Limb (tissue), 2 donors: ENCODE measurements at regions not wholly inside any gene's neighbourhood (a gene's known extent, or its start where the extent isn't known, plus 50 kb on each side); places are given as distances from the start of the nearest gene placed in this dataset.

ENCODE experiments used
- DNase-seq, 2 donors: peaks; one replicate each; pipeline ENCODE4 v3.0.0-alpha.2; 2016; ENCODE audit errors: extremely low spot score in 2 of 2

DNA sequence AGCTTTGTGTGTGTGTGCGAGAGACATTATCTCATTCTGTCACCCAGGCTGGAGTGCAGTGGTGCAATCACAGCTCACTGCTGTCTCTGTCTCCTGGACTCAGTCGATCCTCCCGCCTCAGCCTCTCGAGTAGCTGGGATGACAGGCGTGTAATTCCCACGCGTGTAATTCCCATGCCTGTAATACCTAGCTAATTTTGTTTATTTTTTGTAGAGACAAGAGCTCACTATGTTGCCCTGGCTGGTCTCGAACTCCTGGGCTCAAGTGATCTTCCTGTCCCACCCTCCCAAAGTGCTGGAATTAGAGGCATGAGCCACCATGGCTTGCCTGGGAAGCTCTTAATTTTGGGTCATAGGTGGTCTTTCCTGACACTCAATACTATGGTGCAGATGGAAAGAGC, 205.3 kb upstream of the TNRC6C start:
- DNase-seq: no peak

DNA sequence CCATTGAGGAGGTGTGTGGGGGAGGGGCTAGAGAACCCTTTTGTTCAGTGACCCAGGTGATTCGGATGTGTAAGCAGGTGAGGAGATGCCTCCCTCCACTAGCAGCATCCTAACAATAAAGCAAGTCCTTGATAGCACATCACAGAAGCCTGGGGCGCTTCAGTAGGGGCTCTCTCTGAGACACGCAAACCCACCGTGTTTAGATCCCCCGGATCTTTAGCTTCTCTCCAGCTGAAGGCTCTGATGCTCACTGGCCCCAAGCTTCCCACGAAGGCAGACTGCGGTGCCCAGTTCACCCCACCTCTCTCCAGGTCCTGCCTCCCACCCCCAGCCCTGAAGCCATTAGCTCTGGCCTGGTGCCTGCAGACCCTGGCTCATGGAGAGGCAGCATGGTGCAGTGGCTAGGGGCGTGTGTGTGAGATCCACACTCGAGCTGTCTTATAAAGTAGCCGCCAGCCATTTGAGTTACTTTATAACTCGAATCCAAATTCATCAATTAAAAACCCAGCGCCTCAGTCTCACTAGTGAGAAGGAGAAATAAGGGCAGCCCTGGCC, 204.7 kb upstream of the TNRC6C start:
- DNase-seq: no peak

DNA sequence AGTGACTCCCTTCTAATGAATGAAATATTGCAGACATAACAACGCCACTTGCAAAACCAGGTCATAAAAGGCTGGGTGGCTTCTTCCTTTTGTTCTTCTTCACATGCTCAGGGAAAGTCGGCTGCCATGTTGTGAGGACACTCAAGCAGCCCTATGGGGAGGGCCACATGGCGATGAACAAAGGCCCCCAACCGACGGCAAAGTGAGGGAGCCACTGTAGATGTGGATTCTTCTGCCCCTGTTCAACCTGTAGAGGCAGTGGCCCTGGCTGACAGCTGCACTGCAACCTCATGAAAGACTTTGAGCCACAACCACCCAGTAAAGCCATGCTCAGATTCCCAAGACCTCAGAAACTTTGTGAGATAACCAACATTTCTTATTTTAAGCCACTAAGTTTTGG, 203.5 kb upstream of the TNRC6C start:
- no peak for DNase-seq

DNA sequence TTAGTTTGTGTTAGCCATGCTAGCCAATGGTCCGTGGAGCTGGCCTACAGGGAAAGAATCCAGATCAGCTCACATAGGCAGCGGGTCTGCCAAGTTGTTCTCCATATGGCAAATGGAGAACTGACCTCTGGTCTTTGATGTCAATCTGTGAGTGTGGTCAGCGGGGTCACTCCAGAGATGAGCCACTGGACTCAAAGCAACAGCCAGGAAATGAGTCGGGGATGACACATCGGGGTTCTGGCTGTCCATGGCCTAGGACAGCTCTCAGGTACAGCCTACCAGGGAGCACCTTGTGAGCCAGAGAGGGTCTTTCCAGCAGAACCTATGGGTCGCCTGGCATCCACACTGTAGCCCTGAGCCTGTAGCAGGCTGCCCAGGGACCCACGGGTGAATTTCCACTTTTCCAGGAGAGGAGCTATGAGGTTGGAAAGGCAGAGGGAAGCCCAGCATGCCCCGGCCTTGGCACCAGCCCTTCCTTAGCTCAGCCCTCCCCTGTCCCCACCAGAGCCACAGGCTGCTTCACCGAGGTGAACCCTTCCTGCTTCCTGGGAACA, 203.0 kb upstream of the TNRC6C start:
- DNase-seq: no peak

DNA sequence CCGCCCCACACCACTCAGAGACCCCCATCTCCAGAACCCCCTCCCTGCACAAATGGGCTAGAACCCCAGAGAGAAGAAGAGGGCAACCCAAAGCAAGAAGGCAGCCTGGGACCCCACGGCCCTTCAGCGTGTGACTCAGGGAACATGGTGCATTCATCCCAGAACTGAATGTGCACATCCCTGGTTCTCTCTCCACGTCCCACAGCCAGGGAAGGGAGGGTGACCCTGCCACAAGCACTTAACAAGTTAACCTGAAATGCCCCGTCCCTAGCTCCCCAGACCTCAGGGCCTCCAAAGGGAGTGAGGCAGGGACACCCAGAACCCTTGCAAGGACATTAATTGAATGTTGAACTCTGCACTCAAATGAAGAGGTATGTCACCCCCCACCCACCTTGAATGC, 202.5 kb upstream of the TNRC6C start:
- DNase-seq: no peak

DNA sequence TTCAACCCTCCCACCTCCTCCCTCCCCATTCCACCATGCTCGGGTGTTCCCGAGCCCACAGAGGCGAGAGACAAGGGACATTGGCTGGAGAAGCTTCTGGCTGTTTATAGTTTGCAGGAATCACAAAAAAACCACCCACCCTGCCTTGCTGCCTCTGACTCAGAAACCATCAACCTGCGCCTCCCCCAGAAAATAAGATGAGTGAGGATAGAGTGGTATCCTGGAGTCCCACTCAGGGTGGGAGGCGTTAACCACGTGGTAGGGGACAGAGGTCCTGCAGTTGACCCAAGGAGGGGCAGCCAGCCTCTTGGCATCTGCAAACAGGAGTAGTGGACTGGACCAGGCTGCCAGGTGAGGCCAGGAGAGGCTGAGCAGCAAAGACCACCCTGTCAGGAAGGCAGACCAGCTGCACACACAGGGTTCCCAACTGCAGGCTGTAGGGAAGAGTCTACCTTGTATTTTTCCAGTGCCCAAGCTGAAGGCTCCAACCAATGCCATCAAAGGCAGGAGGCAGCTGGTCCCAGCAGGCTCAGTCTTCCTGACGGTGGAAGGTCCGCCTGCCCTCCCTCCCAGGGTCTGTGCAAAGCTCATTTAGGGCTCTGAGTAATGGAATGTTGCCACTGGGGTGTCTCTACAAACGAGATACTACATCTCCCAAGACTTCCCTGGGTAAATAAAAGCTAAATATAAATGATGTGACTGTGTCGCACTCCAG, 201.5 kb upstream of the TNRC6C start:
- DNase-seq: no peak

DNA sequence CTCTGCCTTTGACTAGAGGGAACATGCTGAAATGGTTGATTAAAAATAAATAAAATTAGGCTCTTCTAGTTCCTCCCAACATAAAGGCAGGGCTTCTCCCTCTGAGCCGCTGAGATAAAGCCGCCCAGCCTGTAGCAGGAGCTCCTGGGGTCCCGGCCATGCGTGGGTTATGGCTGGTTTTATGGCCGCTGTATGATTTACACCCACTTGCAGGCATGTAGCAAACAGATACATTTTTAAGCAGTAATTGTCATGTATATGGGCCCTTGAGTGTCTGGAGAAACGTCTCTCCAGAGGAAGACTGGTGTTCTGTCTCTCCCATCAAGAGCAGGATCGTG, 201.0 kb upstream of the TNRC6C start:
- no peak for DNase-seq

DNA sequence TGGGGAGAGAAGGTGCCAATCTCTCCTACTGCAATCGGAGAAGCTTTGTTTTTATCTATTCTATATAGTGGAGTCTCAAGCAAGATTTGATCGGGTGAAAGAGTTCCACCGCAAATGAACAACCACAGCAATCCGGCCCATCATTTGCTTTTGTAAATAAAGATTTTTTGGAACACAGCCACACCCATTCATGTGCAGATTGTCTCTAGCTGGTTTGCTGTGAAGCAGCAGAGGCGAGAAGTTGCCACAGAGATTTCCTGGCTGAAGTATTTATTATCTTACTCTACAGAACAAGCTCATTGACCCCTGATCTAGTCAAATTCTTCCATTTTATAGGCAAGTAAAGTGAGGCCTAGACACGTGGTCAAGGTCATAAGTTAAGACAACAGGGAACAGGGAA, 195.5 kb upstream of the TNRC6C start:
- DNase-seq: no peak

DNA sequence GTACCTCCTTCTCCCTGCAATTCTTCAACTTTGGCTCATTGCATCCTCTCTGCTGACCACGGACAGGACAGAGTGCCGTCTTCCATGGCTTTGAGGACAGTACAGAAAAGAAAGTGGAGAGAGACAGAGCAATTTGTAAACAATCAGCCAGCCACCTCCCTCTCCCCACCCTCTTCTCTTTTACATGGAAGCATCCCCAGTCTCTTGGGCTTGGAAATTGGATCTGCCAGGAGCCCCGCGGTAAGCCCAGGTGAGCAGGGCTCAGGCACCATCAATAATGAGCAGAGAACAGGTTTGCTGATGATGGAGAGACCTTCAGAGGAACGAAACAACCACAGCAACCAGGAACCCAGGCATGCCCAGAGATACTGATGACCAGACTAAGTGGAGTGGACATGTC, 194.9 kb upstream of the TNRC6C start:
- DNase-seq: no peak

DNA sequence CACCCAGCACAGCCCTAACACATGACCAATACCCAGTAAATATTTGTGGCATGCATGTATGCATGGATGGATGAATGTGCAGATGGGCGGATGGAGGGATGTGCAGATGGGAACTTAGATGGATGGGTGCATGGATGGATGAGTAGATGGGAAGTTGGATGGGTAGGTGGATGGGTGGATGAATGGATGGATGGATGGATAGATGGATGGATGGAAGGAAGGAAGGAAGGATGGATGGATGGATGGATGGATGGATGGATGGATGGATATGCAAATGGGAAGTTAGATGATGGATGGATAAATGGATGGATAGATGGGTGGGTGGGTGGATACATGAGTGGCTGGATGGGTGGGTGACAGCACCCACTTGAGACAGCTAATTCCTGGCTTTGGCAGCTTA, 193.2 kb upstream of the TNRC6C start:
- DNase-seq: no peak

DNA sequence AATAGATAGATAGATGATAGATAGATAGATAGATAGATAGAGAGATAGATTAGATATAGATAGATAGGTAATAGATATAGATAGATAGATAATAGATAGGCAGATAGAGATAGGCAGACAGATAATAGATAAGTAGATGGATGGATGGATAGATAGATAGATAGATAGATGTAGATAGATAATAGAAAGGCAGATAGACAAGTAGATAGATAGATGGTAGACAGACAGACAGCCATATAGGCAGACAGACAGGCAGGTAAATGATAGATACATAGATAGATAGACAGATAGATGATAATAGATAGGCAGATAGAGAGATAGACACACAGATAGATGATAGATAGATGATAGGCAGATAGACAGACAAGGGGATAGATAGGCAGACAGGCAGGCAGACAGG, 191.4 kb upstream of the TNRC6C start:
- no peak for DNase-seq

DNA sequence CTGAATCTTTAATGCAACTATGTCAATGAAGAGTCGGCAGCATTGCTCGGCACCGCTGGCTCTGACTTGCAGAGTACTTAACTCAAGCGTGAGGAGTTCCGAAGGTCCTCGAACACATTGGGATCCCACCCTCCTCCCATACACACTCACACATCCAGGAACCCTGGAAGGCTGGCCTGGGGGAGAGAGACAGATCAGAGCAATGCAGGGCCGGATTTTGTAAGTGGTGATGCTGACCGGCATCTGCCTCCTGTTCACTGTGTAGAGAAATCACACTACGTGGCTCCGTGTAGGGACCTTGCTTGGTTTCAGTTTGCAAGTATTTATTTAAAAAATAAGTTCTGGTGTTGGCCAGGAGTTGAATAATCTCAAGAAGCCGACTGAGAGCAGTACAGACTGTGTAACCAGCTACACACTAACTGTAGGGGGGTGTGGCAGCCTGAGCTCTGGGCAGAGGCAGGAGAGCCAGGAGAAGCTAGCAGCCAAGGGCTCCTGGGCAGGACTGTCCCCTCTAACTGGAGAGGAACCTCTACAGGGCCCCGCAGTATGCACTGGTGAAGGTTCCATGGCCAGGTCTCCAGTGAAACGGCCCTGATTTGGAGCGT, 190.2 kb upstream of the TNRC6C start:
- DNase-seq: no peak

DNA sequence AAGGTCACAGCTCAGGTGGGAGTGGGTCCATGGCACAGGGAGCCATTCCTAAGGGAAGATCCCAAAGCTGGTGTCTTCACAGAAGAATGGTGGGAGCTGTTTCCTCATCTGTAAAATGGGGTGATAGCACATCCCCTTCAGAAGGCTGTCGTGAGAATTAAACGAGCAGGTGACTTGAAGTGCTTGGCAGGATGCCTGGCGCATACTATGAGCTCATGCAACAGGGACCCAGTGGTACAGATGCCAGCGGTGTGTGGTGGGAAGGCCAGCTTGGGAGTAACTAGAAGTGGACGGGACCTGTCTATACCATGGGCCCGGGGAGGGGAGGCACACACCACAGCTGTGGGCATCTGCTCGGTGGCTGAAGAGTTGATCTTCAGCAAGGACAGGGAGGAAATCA, 189.3 kb upstream of the TNRC6C start:
- DNase-seq: no peak

DNA sequence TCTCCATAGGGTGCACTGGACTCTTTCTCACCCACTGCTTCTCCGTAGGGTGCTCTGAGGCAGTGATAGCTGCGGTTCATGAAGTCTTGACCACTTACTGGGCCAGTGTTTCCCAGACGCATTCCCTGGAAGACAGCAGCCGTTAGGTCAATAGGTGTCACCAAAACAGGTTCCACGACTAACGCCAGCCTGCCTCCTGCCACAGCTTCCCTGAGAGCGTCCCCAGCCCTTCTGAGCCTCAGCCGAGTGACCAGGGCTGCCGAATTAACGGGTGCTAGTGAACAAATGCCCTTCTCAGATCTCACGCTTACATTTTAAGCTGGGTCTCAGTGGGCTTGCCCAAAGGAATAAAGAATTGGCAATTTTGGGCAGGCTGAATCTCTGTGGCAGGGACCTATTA, 188.7 kb upstream of the TNRC6C start:
- DNase-seq: no peak

DNA sequence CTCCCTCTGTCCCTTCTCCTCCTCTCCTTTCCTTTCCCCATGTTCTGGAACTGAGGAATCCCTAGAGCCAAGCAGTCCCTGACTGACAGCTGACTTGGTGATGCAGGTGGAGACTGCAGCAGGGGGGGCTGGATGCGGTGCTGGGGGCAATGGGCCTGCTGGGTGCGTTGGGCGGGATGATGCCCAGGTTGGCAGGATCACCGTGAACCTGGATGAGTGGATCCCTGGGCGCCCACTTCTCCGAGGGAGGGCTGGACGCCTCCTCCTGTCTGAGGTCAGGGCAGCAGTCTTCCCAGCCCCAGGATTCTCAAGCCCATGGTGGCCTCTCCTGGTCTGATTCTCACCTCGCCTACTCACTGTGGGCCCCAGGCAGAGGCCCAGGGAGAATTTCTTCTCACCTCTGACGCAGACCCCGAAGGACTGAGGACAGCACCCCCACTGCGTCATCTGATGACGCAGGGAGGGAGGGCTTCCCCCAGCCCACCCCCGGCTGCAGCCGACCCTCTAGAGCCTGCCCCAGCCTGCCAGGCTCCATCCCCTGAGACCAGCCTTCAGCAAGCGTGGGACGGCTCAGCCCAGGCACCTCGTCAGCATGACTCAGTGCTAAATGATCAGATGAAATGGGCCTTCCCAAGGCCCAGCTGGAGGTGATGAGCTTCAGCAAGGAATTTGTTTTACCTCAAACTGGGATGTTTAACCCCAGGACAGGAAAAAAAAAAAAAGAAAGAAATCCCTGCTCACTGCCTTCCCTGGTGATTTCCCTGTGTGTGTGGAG, 188.0 kb upstream of the TNRC6C start:
- no peak for DNase-seq

DNA sequence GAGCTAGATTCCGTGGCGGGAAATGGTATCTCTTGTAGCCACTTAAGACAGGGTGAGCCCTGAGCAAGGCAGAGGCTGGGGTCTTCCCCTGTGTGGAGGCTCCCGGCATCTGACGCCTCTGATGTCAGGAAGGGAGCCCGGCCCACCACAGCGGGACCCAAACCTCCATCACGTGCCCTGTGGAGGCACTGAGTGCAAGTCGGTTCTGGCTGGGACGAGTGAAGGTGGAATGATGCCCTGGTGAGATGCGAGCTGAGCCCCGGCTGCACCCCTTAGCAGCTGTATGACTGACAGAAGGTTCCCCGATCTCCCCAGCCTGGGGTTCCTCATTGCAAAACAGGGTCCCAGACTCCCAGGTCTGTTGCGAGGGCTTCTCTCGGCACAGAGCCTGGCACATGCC, 187.4 kb upstream of the TNRC6C start:
- DNase-seq: no peak

DNA sequence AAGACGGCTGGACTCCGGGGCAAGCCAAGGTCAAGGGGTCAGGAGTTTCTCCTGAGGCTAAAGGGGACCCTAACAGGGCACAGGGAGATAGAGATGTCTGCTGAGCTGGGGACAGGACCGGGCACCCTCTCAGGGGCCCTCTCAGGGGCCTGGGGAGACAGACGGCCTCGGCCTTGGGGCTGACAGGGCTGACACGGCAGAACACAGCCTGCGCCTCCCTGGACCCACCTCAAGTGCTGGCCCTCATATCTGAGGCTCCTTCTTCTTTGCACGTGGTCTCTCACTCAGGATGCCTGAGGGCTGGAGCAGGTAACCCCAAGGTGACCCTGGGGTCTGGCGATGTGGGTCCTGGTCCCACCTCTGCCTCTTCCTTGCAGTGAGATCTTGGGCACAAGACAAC, 186.9 kb upstream of the TNRC6C start:
- DNase-seq: no peak

DNA sequence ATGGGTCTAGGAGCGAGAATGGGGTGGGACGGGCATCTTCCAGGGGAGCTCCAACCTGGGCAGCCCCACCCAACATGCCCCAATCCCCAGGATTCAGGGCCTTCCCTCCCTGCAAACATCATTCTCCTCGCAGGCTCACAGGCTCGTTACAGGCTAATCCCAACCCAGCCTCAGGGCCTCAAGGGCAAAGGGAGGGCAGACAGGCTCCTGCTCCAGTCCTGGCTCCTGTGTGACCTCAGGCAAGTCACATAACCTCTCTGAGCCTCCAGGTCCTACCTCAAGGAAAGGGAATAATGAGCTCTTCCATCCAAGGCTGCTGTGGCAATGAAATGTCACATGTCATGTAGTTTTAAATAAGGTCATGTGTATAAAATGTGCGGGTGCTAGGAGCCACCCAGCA, 186.5 kb upstream of the TNRC6C start:
- no peak for DNase-seq

DNA sequence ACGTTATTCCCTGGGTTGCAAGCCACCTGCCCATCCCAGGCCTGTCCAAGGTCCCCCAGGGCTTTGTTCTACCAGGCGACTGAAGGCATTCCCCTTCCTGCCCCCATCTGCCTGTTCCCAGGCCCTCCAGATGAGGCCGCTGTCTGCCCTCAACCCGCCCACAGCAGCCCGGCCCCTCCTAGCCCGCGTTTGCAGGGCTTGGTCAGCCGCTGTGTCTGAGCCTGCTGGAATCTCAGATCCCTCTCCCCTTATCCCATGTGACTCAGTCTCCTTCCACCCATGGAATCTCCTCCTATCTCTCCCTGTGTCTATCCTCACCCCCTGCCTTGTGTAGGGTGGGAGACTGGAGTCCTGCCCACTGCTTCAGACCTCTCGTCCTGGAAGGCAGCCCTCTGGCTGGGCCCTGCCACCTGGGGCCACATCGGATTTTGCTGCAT, 186.0 kb upstream of the TNRC6C start:
- DNase-seq: no peak

DNA sequence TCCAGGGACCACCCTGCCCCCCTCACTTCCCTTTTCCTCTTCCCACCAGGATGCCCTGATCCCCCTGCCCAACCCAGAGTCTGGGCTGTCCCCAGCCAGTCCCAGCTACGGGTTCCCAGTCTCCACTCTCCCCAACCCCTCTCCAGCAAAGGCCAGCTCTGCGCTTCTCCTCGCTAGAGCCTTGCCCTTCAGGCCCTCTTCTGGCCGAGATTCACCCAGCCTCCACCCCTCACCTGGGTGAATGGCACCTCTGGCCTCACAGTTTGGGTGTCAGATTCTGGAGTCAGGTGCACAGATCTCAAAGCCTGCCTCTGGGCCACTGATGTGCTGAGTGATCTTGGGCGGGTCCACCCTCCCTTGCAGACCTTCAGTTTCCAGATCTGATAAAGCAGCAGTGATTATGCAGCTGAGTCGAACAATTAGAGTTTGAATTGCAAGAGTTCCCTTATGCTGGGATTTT, 185.6 kb upstream of the TNRC6C start:
- no peak for DNase-seq

DNA sequence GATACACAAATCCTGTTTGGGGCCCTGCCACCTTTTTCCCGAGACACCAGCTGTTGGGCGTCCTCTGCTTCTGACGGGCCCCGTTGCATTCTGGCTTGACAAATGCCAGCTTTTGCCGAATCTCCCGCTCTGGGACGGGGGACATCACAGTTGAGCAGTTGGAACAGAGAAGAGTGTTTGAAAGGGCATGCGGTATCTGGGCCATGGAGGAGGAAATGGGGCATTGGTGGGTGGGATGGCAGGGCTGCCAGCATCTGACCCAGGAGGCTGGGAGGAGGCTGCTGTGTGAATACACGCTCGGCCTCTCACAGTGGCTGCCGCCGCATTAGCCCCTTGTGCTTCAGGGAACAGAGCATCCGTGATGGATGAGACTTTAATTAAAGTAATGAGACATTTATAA, 184.3 kb upstream of the TNRC6C start:
- DNase-seq: no peak
